DOHH2 (cell line): ENCODE measurements at regions not wholly inside any gene's neighbourhood (a gene's known extent, or its start where the extent isn't known, plus 50 kb on each side); places are given as distances from the start of the nearest gene placed in this dataset.

Source experiments
- H3F3A ChIP-seq: fragments of 200-600 bp; sonication (generic), shearing (Covaris generic); 2 replicates; pipeline ENCODE4 v1.6.0; 2016; ENCODE audit warnings: antibody characterized with exemption, mild to moderate bottlenecking; ENCODE audit not compliant: control insufficient read depth, insufficient read depth
- H3K27ac ChIP-seq: fragments of 200-600 bp; sonication (generic); 2 replicates; pipeline ENCODE4 v1.5.1; 2014; ENCODE audit warnings: low read depth, mild to moderate bottlenecking, low read length, moderate library complexity
- H3K27me3 ChIP-seq: fragments of 200-600 bp; sonication (generic); 2 replicates; pipeline ENCODE4 v1.6.1; 2014; ENCODE audit warnings: mild to moderate bottlenecking, low read length, mixed read lengths; ENCODE audit not compliant: control insufficient read depth
- H3K36me3 ChIP-seq: fragments of 200-600 bp; sonication (generic); 2 replicates; pipeline ENCODE4 v1.6.1; 2014; ENCODE audit warnings: mild to moderate bottlenecking, low read length, moderate library complexity, mixed read lengths; ENCODE audit not compliant: control insufficient read depth
- H3K4me1 ChIP-seq: fragments of 200-600 bp; sonication (generic); 2 replicates; pipeline ENCODE4 v1.6.1; 2014; ENCODE audit warnings: mild to moderate bottlenecking, low read length, mixed read lengths; ENCODE audit not compliant: control insufficient read depth
- H3K4me2 ChIP-seq: fragments of 200-600 bp; sonication (generic); 2 replicates; pipeline ENCODE4 v1.6.0; 2014; ENCODE audit warnings: mild to moderate bottlenecking, low read length, moderate library complexity
- H3K4me3 ChIP-seq: fragments of 200-600 bp; sonication (generic); 2 replicates; pipeline ENCODE4 v1.5.1; 2014; ENCODE audit warnings: mild to moderate bottlenecking, low read length, mixed read lengths
- H3K79me2 ChIP-seq: fragments of 200-600 bp; sonication (generic); 2 replicates; pipeline ENCODE4 v1.6.1; 2014; ENCODE audit warnings: mild to moderate bottlenecking, low read length, mixed read lengths; ENCODE audit not compliant: control insufficient read depth
- H3K9me2 ChIP-seq: fragments of 200-600 bp; sonication (generic); replicated peaks from 2 replicates; pipeline ENCODE4 v1.6.1; 2014; ENCODE audit warnings: mild to moderate bottlenecking, low read length, mixed read lengths; ENCODE audit not compliant: control insufficient read depth
- H3K9me3 ChIP-seq: fragments of 200-600 bp; sonication (generic); 2 replicates; pipeline ENCODE4 v1.6.1; 2014; ENCODE audit warnings: antibody characterized with exemption, low read length, mixed read lengths; ENCODE audit not compliant: control insufficient read depth, insufficient read depth
- H4K20me1 ChIP-seq: fragments of 200-600 bp; sonication (generic); 2 replicates; pipeline ENCODE4 v1.6.0; 2014; ENCODE audit warnings: low read depth, mild to moderate bottlenecking, antibody characterized with exemption, low read length, moderate library complexity; ENCODE audit not compliant: control insufficient read depth, insufficient read depth
- EZH2phosphoT487 ChIP-seq: fragments of 200-600 bp; sonication (generic); IDR thresholded peaks from 2 replicates; pipeline ENCODE4 v1.6.1; 2017; ENCODE audit warnings: borderline replicate concordance, mild to moderate bottlenecking, antibody characterized with exemption, low read length, moderate library complexity, mixed read lengths
- TF ChIP-seq, protein P1 (sequence below): fragments of 200-600 bp; sonication (generic); IDR thresholded peaks from one replicate; pipeline ENCODE4 v1.5.1; 2014; ENCODE audit warnings: antibody characterized with exemption, mild to moderate bottlenecking, low read depth, low read length; ENCODE audit not compliant: poor library complexity, severe bottlenecking

DNA sequence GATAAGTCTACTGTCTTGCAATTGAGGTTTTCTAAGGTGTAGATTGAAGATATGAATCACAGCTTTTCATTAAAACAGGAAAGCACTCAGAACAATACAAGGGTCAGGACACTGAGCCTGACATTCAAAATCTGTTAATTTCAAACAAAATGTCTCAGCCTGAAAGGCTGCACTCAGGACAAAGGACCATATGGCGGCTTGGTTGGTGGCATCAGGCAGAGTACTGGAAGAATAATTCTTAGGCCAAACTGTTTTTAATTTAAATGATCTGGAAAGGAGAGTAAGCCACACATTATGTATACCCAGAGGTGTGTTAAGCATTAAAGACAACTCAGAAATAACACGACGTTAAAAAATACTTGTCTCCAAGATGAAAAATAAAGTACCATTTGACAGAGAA is 85.9 kb downstream of the SKA1 start:
- Histone ChIP-seq H3K27ac (no peak overlapping the region), H3K4me3 (no peak overlapping the region), H3K79me2 (no peaks in the 10 kb centered on the region), H3F3A (no peaks in the 10 kb centered on the region), H3K4me2 (no peak overlapping the region), H4K20me1 (no peaks in the 10 kb centered on the region), H3K36me3 (no peaks in the 10 kb centered on the region), H3K27me3 (no peaks in the 10 kb centered on the region; the same call in 1 of the 2 replicates), H3K9me3 (no peaks in the 10 kb centered on the region), H3K4me1 (no peaks in the 10 kb centered on the region), H3K9me2 (no peaks in the 10 kb centered on the region)
- TF ChIP-seq, protein P1, sequence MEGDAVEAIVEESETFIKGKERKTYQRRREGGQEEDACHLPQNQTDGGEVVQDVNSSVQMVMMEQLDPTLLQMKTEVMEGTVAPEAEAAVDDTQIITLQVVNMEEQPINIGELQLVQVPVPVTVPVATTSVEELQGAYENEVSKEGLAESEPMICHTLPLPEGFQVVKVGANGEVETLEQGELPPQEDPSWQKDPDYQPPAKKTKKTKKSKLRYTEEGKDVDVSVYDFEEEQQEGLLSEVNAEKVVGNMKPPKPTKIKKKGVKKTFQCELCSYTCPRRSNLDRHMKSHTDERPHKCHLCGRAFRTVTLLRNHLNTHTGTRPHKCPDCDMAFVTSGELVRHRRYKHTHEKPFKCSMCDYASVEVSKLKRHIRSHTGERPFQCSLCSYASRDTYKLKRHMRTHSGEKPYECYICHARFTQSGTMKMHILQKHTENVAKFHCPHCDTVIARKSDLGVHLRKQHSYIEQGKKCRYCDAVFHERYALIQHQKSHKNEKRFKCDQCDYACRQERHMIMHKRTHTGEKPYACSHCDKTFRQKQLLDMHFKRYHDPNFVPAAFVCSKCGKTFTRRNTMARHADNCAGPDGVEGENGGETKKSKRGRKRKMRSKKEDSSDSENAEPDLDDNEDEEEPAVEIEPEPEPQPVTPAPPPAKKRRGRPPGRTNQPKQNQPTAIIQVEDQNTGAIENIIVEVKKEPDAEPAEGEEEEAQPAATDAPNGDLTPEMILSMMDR: no peak
- no peak for TF ChIP-seq EZH2phosphoT487

DNA sequence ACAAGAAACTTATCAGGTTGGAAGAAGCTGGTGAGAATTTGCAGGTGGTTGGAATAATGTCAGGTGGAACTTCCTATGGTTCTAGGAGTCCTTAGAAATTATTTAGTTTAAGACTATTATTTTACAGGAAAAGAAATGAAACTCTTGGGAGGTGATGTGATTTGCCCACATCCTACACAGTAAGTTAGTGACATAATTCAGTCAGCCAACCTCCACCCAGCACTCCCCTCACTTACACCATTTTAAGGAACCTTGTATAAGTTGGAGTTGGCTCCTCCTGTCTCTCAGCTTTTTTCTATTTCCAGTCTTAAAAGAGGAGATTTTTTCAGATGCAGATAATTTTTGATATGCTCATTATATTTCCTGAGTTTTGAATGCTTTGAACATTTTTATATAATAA is 86.4 kb downstream of the SKA1 start:
- no peaks in the 10 kb centered on the region for H3K9me3 ChIP-seq
- H3K27ac ChIP-seq: no peak overlapping the region
- H3K4me2 ChIP-seq: no peak overlapping the region
- no peaks in the 10 kb centered on the region for H3K79me2 ChIP-seq
- TF ChIP-seq, protein P1: no peak
- no peak for TF ChIP-seq EZH2phosphoT487
- no peaks in the 10 kb centered on the region; the same call in 1 of the 2 replicates for H3K27me3 ChIP-seq
- no peaks in the 10 kb centered on the region for H4K20me1 ChIP-seq
- H3K4me1 ChIP-seq: no peaks in the 10 kb centered on the region
- no peaks in the 10 kb centered on the region for H3K36me3 ChIP-seq
- H3K4me3 ChIP-seq: no peak overlapping the region
- H3F3A ChIP-seq: no peaks in the 10 kb centered on the region
- H3K9me2 ChIP-seq: no peaks in the 10 kb centered on the region

DNA sequence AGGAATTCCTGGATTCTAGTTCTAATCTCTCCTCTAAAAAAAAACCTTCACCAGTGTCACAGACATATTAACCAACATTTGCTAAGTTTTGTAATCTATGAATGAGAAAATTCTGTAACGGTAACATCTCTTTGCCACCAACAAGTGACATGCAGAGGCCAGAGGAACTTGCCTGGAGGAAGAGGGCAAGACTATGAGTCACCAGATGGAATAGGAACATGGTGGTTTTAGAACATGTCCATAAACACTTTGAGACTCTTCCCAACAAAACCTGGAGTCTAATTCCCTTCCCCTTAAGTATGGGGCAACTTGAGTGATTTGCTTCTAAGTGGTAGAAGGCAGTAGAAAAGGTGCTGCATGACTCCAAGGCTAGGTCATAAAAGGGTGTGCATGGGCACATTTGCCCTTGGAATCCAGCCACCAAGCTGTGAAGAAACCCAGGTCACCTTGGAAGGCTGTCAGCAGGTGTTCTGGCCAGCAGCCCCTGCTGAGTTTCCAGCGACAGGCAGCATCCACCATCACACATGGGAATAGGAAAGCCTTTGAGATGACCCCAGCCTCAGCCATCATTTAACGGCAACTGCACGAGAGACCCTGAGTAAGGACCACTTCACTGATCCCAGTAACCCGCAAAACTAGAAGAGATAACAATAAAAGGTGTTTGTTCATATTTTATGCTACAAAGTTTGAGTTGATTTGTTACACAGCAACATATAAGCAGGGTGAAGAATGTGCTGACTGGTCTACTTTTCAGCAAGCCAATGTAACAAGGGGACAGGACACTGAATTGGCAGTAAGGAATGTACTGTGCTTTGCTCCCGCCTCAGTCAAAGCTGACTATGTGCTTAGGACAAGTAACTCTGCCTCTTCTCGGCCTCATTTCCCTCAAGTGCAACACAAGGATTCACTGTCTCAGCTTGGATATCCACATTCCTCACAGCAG is 90.6 kb downstream of the SKA1 start:
- H3K36me3 ChIP-seq: no peaks in the 10 kb centered on the region
- no peaks in the 10 kb centered on the region for H3F3A ChIP-seq
- no peaks in the 10 kb centered on the region for H3K27me3 ChIP-seq
- no peaks in the 10 kb centered on the region for H3K4me1 ChIP-seq
- H3K9me2 ChIP-seq: no peaks in the 10 kb centered on the region
- TF ChIP-seq, protein P1: no peak
- no peak for TF ChIP-seq EZH2phosphoT487
- no peaks in the 10 kb centered on the region for H4K20me1 ChIP-seq
- no peak overlapping the region for H3K4me2 ChIP-seq
- H3K9me3 ChIP-seq: no peaks in the 10 kb centered on the region
- no peaks in the 10 kb centered on the region for H3K79me2 ChIP-seq
- no peak overlapping the region for H3K4me3 ChIP-seq
- H3K27ac ChIP-seq: no peak overlapping the region
